T47D (cell line): ENCODE measurements at regions not wholly inside any gene's neighbourhood (a gene's known extent, or its start where the extent isn't known, plus 50 kb on each side); places are given as distances from the start of the nearest gene placed in this dataset.

Source experiments
- DNase-seq, 2 experiments: peaks; one replicate each; pipeline versions ENCODE4 v3.0.0 to v3.0.0-alpha.2; 2011 to 2012; ENCODE audit warnings: low read depth in 1 of 2, low spot score in 1 of 2
- JUND ChIP-seq: IDR thresholded peaks from 2 replicates; pipeline ENCODE4 v1.6.1; 2012; ENCODE audit warnings: low read depth
- in situ Hi-C: cut with HindIII; loops from 2 replicates; pipeline ENCODE4 v1.10.0; 2016; ENCODE audit warnings: low sequenced_read_pairs, low pct_unique_long_range_greater_than_20kb

DNA sequence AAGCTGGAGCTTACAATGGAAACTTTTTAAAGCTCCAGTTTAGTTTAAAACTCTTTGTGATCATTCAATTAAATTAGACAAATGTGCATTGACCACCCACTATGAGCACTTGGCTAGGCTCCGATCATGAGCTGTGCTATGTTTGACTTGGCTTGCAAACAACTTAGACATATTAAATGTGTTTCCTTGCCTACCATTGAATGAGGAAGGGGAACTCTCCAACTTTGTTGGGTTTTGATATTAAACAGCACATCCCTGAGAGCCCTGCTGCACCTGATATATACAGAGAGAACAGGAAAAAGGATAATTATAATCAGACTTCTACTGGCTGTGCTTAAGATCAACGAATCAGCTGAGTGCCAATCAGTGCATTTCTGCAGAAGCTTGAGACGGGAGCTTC, 71.4 kb upstream of the ADGRL3 start:
- in situ Hi-C loops: no loop called here
- no peak for TF ChIP-seq JUND
- no peak for DNase-seq

DNA sequence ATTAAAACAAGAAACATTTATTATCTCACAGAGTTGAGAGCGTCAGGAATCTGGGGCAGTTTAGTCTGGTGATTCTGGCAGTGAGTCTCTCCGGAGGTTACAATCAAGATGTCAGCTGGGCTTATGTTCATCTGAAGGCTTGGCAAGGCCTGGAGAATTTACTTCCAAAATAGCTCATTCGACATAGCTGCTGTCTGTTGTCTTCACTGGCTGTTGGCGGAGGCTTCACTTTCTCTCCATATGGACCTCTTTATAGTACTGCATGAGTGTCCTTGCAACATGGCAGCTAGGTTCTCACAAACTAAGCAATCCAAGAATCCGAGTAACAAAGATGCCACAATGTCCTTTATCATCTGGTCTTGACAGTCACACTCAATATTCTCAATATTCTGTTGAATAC, 70.2 kb upstream of the ADGRL3 start:
- no peak for TF ChIP-seq JUND

GRCh38 chr4:61143461-61143860, 56.7 kb upstream of the ADGRL3 start:
- no peak for DNase-seq
- in situ Hi-C loops: no loop called here
- no peak for TF ChIP-seq JUND

More for the DNA sequence above, 70.2 kb upstream of the ADGRL3 start:
- in situ Hi-C loops: no loop called here
- no peak for DNase-seq

DNA sequence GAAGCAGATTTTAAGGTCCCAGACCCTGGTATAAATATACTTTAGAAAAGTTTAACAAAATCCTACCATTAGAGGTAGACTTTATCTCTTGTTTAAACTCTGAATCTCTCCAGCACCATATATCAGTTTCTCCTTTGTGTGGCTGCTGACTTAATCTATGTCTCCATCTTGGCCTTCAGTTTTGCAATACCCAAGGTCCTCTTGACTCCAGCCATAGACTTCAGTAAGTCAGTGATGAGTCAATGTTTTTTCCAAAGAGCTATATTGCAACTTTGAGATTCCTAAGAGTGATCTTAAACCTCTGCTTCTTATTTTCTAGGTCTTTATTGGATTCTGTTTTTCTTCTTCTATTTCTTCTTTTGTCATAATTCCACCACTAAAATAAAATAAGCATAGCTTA, 50.8 kb upstream of the ADGRL3 start:
- no peak for TF ChIP-seq JUND
- no peak for DNase-seq
- in situ Hi-C loops: no loop called here
